ENCODE measurements at regions not wholly inside any gene's neighbourhood (a gene's known extent, or its start where the extent isn't known, plus 50 kb on each side); places are given as distances from the start of the nearest gene placed in this dataset.
A peak's percentile ranks its signal among the peaks of the same experiment; 100 is the strongest.

DNA sequence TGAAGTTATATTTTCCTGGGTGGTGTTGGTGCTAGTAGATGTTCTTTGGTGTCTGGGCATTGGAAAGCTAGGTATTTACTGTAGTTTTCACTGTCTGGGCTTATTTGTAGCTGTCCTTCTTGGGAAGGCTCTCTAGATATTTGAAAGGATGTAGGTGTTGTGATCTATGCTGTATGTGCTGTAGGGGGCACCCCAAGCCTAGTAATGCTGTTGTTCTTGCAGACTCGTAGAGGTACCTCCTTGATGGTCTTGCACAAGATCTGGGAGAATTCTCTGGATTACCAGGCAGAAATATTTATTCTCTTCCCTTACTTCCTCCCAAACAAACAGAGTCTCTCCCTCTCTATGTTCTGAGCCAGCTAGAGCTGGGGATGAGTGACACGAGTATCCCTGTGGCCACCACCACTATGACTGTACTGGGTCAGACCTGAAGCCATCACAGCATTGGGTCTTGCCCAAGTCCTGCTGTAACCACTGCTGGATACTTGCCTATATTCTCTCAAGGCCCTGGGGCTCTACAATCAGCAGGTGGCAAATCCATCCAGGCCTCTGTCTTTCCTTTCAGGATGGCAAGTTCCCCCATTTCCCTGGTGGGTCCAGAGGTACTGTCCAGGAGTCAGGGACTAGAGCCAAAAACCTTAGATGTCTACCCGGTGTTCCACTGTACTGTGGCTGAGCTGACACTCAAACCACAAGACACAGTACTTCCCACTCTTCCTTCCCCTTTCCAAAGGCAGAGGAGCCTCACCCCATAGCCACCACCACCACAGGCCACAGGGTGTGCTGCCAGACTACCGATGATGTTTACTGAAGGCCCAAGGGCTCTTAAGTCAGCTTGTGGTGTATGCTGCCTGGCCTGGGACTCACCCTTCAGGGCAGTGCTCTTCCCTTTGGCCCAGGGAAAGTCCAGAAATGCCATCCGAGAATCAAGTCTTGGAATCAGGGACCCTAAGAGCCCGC, 195.2 kb upstream of the DPPA4 start:
- no peak overlapping the region for H3K4me3 ChIP-seq (ENCODE audit: low read depth, low read length)
- in situ Hi-C loops (cut with HindIII; ENCODE audit: low sequenced_read_pairs): no loop called here
- TF ChIP-seq, protein P1, sequence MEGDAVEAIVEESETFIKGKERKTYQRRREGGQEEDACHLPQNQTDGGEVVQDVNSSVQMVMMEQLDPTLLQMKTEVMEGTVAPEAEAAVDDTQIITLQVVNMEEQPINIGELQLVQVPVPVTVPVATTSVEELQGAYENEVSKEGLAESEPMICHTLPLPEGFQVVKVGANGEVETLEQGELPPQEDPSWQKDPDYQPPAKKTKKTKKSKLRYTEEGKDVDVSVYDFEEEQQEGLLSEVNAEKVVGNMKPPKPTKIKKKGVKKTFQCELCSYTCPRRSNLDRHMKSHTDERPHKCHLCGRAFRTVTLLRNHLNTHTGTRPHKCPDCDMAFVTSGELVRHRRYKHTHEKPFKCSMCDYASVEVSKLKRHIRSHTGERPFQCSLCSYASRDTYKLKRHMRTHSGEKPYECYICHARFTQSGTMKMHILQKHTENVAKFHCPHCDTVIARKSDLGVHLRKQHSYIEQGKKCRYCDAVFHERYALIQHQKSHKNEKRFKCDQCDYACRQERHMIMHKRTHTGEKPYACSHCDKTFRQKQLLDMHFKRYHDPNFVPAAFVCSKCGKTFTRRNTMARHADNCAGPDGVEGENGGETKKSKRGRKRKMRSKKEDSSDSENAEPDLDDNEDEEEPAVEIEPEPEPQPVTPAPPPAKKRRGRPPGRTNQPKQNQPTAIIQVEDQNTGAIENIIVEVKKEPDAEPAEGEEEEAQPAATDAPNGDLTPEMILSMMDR (IDR thresholded peaks at IDR 0.05; ENCODE audit: low read depth, low read length): peak; percentile 55
- DNase-seq (ENCODE audit: low read depth, low spot score): peak; percentile 80

DNA sequence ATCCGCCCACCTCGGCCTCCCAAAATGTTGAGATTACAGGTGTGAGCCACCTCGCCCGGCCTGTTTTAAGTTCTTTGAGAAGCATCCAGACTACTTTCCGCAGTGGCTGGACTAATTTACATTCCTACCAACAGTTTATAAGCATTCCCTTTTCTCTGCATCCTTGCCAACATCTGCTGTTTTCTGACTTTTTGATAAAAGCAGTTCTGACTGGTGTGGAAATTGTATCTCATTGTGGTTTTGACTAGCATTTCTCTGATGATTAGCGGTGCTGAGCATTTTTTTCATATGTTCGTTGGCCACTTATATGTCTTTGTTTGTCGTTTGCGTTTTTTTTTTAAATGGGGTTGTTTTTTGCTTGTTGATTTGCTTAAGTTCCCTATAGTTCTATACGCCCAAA, 208.4 kb upstream of the DPPA4 start:
- TF ChIP-seq, protein P1 (IDR thresholded peaks at IDR 0.05; ENCODE audit: low read depth, low read length): no peak
- H3K4me3 ChIP-seq (ENCODE audit: low read depth, low read length): no peak overlapping the region
- DNase-seq (ENCODE audit: low read depth, low spot score): no peak
- in situ Hi-C loops (cut with HindIII; ENCODE audit: low sequenced_read_pairs): no loop called here

DNA sequence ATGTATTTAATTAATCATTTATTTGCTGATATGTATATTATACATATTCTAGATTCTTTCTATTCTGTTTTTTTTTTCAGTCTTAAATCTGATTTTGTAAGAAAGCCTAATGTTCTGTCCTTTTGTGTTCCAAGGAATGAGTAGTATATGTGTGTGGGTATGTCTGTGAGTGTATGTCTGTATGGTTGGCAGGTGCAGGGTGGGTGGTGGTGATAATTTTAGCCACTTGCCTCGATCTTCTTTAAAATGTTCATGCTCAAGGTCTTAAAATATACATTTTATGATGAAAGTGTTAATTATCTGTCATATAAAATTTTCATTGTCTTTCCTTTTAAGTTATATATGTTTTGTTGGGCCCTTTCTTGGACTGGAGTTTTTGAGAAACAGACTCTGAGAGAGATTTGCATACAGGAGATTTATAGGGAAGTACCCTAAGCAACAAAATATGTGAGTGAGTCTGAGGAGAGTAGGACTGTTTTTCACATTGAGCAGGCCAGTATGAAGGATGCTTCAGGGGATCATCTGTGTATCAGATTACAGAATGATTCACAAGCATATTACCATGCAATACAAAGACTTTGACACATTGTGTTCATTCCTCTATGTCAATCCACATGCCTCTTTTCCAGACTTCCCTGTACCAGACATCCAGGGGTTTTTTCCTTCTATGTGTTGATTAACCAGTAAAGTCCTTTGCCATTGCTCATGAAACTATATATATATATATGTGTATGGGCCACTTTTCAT, 211.0 kb upstream of the DPPA4 start:
- TF ChIP-seq, protein P1 (IDR thresholded peaks at IDR 0.05; ENCODE audit: low read depth, low read length): no peak
- no peak overlapping the region for H3K4me3 ChIP-seq (ENCODE audit: low read depth, low read length)
- peak; percentile 14 for DNase-seq (ENCODE audit: low read depth, low spot score)
- in situ Hi-C loops (cut with HindIII; ENCODE audit: low sequenced_read_pairs): no loop called here

DNA sequence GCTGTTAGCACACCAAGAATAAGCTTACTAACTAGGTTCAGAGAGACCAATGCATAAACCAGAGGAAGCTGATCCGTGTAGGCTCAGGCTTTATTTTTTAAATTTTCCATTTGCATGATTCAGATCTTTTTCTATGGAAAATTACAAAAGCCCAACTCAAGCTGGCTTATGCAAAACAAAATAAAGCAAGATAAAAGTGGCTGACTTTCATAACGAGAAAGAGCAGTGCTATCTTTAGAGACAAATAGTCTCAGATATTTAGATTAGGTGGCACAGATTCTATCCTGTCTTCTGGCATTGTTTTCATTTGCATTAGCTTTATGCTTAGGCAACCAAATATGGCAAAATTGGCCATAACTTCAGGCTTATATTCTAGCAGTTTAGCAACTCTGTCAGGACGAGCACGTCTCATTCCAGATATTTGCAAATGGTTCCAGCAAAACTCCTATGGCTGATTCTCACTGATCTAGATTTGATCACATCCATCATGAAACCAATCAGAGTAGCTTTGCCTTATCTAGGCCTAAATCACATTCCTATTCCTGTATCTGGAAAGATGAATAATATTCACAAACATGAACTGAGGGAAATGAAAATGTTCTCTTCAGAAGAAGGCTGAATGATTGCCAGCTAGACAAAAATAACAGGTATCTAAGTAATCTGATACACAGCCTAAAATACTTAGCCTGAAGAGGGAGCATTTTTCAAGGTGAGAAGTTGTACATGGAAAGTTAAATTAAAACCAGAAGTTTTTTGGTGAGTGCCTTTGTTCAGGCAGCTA, 216.4 kb upstream of the DPPA4 start:
- in situ Hi-C loops (cut with HindIII; ENCODE audit: low sequenced_read_pairs): no loop called here
- TF ChIP-seq, protein P1 (IDR thresholded peaks at IDR 0.05; ENCODE audit: low read depth, low read length): peak; percentile 25
- peak; percentile 15 for DNase-seq (ENCODE audit: low read depth, low spot score)
- H3K4me3 ChIP-seq (ENCODE audit: low read depth, low read length): no peak overlapping the region

DNA sequence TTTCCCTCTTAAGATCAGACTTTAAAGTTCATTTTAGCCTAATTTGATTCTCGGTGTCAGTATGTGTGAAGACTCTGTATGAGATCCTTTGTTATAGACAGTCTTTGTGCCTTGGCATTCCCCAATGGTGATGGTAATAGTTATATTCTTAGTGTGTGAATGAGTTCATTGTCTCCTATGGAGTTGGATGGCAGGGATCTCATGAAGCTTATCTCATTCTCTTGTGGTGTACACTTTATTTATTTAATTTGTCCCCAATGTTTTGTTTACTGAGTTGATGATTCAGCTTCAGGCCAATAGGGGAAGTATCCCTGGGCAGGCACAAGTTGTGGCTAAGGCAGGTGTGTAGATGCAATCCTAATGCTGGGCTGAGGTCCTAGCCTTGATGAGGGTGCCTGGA, 222.0 kb upstream of the DPPA4 start:
- in situ Hi-C loops (cut with HindIII; ENCODE audit: low sequenced_read_pairs): no loop called here
- DNase-seq (ENCODE audit: low read depth, low spot score): no peak

More for the DNA sequence above, 222.0 kb upstream of the DPPA4 start:
- no peak overlapping the region for H3K4me3 ChIP-seq (ENCODE audit: low read depth, low read length)
- TF ChIP-seq, protein P1 (IDR thresholded peaks at IDR 0.05; ENCODE audit: low read depth, low read length): no peak
